GM11168 (cell line): ENCODE measurements at regions not wholly inside any gene's neighbourhood (a gene's known extent, or its start where the extent isn't known, plus 50 kb on each side); places are given as distances from the start of the nearest gene placed in this dataset.

Experiments
- in situ Hi-C: fragments of 300-500 bp; cut with MboI; formaldehyde crosslinking; loops from one replicate; pipeline ENCODE4 v1.12.0; 2022; ENCODE audit warnings: low sequenced_read_pairs; ENCODE audit not compliant: unreplicated experiment

DNA sequence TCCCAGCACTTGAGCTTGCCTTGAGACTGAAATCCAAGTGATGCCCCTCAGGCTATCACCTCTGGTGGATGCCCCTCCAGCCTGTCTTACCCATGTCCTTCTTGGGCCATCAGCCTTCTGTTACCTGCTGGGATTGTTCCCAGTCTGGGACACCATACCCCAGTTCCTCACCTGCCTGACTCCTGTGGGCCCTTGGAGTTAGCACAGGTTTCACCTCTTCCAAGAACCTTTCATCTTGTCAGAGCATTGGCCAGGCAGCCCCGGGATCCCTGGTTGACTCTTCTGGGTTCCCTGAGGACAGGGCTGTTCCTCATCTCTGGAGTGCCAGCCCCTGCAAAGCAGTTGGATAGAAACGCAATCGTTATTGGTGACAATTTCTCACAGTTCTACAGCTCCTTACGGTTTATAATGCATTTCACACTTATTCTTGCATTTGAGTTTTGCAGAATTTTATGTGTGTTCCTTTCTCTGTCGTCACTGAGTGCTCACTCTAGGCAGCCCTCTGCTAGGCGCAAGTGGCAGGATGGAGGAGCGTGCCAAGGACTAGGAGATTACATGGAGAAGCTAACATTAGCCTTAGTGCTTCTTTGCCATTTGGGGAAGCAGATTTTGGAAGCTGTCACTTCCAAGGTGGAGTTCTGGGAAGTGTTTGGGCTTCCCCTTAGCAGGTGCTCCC, 139.7 kb downstream of the DDX1 start:
- in situ Hi-C loops, result no loop called here

DNA sequence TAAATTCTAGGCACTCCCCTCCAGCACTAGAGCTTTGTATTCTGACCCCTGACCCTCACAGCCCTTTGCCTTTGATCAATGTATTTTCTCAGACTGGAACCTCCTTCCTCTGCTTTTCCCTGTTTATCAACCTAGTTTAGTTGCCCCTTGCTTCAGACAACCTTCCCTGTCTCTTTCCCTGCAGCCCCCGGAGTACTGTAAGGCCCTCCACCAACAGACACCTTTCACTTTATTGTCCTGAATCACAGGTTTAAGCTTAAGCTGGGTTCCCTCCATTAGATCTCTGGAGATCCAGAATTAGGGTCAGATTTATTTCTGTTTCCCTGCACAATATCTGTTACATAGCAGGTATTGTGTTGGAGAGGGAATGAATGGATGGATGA, 140.2 kb downstream of the DDX1 start:
- in situ Hi-C loops, result no loop called here

DNA sequence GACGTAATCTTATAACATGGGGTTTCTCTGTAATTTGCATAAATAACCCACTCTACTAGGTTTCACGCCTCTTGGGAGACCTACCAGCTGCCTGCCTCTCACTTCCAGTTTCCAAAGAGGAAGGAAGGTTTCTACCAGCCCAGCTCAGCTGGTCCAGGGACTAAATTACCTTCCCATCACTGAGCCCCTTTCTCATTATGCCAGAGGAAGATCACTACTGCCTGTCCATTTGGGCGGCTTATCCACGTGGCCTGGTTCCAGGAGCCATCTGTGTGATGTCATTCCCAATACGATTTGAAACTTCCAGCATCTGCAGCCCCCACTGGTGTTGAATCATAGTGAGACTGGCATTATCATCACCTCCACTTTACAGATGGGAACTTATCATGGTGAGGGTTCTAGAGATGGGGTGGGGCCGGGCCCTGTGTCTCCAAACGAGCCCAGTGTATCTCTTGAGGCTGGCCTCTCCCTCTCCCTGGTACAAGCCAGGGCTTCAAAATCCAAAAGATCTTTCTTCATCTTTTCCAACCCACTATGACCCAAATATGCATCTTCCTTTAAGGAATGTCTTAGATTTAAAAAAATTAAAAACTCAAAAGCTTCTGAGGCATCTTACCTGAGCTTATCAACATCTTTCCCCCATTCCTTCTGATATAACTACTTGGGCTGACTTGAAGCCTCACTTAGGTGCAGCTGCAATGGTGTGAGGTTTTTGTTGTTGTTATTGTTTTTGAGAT, 140.8 kb downstream of the DDX1 start:
- in situ Hi-C loops, result no loop called here

DNA sequence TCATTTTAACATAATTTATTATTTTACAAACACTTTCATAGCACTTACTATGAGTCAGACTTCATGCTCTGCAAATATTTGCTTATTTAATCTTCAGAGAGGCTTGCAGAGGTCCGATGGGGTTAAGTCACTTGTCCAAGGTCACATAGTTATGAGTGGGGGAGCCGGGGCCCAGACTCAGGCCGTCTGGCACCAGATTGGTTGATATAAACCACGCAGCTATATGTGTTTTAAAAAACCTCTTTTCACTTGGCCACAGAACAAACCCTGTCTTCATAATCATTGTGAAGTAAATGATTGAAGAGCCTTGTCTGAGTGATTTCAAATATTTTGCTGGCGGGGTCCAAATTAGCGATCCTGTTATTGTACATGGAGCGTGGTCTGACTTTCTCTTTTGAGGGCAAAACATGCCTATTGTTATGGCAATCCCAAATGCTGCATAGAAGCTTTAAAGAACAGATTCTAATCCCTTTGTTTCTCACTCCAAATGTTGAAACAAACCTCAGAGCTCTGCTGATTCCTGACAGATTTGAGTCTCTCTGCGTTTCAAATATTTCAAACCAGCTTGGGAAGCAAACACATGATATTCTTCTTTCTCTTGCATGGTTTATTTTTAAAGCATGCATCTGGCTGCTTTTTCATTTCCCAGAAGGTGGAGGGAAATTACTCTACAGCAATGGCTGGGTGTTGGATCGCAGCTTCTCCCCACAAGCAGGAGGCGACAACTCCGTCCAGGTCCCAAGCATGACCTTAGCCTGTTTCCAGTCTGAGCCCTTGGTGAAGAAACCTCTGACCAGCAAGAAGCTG, 142.4 kb downstream of the DDX1 start:
- in situ Hi-C loops, result no loop called here

DNA sequence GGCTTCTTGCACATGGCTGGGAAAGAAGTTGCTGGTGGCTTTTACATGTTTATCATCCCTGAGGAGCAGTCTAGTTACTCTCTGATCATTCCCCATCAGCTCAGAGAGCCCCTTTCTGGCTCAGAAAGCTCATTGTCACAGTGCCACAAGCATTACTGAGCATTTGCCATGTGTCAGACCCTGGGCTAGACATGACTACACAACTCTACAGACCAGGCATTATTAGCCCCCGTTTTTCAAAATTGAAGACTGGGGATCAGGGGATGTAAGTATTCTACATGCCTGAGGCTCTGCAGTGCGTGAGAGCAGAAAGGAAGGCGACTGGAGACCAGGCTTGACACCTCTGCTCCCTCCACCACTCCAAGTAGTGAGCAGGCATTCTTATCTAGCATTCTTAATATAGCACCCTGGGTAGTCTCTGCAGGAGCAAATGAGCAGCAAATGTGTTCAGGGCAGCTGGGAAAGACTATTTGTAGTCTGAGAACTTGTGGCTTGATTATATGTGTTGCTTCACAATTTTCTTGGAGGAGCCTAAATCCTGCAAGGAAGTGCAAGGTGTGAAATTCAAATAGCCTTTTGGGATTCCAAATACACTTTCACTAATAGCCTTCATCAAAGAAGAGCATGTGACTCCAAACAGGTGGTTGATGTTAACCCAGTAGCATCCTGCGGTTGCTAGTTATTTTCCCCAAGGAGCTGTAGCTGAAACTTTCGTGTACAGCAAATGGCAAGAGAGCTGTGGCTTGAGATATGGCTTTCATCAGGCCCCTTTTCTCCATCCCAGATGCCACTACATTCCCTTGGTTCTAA, 143.2 kb downstream of the DDX1 start:
- in situ Hi-C loops, result no loop called here

DNA sequence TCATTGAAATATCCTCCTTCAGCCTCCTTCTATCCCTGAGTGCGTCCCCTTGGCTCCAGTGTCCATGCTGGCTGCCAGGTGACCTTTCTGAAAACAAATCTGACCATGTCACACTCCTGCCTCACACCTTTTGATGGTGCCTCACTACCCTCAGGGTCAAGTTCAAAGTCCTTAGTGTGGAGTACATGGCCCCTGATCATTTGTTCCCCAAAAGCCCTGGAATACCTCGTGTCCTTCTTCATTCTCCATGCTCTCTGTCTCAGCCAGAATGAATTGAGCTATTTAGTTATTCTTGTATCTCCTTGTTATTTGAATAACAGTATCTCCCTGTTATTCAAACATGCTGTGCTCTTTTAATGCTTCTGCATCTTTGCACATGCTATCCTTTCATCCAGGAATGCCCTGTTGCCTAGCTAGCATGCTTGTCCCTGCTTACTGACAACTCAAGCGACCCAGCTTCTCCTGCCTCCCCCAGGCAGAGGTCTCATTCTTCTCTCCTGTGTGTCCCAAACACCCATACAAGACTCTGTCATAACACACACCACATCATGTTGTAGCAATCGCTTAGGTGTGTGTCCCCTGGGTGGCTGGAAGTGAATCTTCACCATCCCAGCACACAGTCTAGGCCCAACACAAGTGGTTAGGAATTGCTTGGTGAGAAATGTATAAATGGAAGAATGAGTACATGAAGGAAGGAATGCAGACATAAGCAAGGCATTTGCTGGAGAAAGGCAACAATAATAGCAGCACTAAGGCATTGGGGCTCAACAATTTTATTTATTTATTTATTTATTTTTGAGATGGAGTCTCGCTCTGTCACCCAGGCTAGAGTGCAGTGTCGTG, 144.0 kb downstream of the DDX1 start:
- in situ Hi-C loops, result no loop called here

DNA sequence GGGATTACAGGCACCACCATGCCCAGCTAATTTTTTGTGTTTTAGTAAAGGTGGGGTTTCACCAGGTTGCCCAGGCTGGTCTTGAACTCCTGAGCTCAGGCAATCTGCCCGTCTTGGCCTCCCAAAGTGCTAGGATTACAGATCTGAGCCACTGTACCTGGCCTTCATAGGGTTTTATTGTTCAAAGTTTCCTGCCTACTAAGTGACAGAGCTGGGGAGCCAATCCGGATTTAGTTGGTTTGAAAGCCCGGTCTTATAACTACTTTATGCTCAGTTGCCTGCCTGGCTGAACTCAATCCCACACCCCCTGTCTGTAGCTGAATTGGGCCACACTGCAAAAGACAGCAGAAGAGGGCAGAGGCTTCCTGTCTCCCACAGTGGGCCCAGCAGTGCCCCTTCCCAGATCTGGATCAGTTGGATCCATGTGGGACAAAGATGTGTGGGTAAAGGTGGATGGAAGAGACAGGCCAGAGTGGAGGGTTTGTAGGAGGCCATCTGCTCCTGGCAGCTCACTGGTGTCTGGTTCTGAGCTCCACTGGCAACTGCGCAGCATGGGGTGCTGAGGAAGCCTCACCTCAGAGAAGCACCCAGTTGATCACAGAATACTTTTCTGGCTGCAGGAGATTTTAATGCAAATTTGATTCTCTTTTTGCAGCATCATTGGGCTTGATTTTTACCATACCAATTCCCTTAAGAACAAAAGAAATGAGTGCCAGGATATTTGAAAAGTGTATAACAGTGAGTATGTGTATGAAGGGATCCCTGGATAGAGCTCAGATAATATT, 144.9 kb downstream of the DDX1 start:
- in situ Hi-C loops, result no loop called here

DNA sequence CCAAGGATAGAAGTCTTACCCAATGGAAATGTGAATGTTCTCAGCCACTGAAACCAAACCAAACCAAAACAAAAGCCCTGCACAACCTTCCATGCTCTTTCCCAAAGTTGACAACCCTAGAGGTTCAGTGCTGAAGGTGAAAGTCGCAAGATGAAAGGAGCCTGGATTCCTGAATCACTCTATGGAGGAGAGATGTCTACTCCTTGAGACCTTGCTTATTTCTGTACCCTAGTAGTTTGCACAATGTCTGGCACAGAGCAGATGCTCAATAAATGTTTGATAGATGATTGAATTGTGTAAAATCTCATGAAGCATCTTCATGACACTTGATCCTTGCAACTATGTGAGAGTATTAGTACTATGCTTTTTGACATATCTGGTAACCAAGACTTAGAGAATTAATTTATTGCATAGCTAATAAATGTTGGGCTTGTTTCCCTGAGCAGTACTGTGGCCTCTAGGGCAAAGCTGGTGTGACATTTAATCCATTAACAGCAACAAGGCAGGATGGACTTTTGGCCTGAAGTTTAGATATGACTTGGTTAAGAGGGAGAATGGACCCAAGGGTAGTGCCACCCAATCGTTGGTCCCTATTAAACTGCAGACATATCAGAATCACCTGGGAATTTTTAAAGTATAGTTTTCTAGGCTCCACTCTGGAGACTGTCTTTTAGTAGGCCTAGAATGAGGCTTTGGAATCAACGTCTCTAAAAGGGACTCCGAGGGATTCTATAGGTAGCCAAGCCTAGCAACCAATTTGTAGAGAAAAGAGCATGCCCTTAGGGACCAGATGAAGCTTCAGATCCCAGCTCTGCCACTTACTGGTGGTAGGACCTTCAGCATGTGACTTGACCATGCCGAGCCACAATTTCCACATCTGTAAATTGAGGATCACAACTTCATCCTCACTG, 145.9 kb downstream of the DDX1 start:
- in situ Hi-C loops, result no loop called here

DNA sequence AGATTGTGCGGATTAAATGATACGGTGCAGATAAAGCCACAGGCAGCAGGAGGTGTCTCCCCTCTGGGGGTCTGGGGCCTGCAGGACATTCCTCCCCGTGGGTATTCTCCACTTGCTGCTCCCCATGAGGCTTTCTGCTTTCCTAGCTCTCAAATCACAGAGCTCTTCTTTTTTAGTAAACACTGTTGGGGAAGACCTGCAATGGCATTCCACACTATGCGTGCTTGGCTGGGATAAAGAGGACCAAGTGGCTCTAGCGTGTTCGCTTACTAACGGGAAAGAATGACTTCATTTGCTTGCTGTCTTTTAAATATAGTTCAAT, 146.5 kb downstream of the DDX1 start:
- in situ Hi-C loops, result no loop called here

DNA sequence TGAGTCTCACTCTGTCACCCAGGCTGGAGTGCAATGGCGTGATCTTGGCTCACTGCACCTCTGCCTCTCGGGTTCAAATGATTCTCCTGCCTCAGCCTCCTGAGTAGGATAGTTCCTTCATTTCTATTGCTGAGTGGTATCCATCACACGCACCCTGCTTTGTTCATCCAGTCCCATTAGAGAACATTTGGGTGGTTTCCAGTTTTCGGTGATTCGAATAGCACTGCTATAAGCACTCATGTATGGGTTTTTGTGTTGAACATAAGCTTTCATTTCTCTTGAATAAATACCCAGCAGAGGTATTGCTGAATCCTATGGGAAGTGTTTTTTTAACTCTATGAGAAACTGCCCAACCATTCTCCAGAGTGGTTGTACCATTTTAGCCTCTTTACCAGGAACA, 147.3 kb downstream of the DDX1 start:
- in situ Hi-C loops, result no loop called here

DNA sequence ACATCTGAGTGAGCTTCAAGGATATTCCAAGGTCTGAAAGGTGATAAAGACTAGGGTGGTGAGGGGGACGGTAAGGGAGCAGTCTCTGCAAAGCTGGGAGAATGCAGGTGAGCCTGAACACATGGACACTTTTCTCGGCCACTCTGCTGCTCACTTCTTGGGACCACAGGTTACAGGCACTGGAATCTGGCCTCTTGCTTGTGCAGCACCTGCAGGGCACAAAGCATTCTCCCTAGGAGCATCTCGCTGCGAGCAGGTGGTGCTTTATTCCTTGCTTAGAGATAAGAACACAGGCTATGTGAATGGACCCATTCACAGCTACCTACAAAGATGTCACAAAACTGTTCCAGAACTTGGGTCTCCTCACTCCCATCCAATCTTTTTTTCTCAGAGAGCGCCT, 153.2 kb downstream of the DDX1 start:
- in situ Hi-C loops, result no loop called here

DNA sequence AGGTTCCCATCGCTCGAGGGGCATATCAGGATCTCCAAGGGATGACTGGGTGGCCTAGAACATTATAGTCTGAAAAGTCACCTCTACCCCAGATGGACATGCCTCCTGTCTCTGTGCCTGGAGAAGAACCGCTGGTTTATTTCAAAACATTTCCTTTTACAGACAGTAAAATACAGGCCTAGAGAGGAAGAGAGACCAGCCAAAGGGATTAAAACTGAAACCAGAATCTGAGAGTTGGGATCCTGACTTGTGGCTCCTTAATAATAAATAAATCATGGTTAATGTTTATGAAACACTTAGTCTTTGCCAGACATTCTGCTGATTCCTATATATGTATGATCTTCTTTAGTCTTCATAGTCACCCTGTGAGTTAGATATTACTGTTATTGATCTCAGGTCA, 153.7 kb downstream of the DDX1 start:
- in situ Hi-C loops, result no loop called here

DNA sequence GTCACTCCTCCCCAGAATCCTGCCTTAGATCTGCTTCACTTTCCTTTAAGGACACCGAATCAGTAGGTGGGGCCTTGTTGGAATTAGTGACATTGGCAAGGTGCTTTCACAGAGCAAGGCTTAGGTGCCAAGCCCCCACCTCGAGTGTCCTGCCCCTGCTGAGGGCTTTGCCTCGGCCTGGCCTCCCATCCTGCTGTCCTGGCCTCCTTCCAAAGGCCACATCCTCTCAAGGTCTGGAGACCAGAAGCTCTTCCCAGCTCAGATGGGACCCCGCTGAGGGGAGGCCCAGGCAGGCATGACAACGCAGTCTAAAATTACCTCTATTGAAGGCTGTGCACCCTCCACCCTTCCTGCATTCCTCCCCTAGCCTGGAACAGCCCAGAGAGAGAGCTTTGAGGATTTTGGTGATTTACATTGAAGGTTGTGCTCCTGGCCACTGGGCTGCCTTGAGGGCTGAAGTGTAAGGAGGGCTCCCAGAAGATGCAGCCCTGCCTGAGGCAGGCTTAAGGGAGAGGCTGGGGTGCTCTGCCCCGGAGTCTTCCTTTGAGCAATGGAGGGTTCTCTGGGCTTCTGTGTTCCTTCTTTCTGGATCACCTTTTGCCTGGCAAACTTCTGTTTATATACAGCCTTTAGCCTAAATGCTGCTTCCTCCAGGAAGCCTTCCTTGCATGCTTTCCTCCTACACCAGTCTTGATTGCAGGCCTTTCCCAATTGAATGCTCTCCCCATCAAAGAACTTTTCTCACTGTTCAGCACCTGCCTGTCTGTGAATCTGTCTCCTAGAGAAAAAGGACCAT, 154.4 kb downstream of the DDX1 start:
- in situ Hi-C loops, result no loop called here

DNA sequence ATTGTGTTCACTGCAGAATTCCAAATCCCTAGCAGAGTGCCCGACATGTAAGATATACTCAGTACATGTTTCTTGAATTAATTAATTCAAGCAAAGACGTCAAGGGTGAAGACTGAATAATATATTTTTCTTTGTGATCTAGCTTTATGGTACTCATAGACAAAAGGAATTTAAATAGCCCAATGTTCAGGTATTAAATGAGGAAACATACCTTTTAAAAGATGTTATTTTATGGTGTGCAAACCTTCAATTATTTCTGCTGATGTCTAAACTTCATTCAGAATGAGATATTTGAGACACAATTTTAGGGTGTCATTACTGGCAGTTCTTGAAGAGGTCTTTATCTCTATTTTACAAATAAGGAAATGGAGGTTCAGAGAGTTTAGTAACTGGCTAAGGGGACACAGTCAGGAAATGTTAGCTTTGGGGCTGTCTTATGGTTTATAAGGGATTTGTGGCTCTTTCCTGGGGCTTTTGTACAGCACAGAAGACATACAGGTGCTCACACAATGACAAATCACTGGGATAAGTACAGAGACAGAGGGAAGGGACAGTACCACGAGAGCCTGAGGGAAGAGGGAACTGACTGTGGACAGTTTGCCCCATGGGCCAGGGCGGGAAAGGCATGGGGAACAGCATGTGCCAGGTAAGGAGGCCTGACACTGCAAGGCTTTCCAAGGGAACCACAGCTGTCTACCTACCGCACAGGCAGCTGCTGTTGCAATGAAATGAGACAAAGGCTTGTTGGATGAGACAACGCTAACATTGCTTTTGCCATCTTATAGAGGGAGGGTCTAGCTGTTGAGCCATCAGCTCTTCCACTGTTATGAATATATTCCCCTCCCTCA, 155.3 kb downstream of the DDX1 start:
- in situ Hi-C loops, result no loop called here

DNA sequence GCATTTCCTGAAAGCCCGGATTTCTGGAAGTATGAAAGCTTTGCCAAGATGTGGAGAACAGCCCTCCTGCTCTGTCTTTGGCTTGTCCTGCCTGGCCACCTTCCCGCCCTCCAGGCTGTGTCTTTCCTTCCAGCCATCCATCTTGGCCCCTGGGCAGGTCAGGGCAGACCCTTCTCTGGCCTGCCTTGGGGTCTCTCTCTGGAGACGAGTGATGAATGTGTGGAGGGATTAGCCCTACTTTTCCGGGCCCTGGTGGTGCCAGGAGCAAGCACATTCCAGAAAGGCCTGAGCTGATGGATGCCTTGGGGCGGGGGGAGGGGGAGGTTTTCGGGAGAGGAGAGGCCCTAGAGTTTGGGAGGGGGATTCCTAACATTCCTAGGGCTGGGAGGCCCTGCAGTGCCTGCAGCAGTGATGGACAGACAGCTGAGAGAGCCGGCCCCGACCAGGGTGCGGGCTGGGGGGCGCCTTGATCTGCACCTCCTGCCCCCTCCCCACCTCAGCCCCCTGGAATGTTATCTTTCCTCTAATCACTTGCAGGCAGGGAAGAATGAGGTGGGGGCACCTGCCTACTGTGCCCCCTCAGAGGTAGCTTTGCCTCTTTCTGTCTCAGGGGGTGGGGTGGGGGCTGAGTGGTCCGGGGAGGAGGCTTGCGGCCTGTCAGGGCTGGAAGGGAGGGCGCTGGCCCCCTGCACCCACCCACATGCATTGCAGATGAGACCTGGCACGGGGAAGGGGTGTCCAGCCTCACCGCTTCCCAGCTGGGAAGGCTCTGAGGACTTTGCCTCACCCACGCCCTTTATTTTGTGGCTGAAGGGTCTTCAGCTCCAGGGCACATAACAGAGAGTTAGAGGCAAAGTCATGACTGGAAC, 156.2 kb downstream of the DDX1 start:
- in situ Hi-C loops, result no loop called here
